ENCODE measurements at regions not wholly inside any gene's neighbourhood (a gene's known extent, or its start where the extent isn't known, plus 50 kb on each side); places are given as distances from the start of the nearest gene placed in this dataset.

GRCh38 chr10:43749940-43750552 lies 101.4 kb upstream of the ZNF32 start:
- TF ChIP-seq, protein P1, sequence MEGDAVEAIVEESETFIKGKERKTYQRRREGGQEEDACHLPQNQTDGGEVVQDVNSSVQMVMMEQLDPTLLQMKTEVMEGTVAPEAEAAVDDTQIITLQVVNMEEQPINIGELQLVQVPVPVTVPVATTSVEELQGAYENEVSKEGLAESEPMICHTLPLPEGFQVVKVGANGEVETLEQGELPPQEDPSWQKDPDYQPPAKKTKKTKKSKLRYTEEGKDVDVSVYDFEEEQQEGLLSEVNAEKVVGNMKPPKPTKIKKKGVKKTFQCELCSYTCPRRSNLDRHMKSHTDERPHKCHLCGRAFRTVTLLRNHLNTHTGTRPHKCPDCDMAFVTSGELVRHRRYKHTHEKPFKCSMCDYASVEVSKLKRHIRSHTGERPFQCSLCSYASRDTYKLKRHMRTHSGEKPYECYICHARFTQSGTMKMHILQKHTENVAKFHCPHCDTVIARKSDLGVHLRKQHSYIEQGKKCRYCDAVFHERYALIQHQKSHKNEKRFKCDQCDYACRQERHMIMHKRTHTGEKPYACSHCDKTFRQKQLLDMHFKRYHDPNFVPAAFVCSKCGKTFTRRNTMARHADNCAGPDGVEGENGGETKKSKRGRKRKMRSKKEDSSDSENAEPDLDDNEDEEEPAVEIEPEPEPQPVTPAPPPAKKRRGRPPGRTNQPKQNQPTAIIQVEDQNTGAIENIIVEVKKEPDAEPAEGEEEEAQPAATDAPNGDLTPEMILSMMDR (IDR thresholded peaks at IDR 0.05; ENCODE audit: low read length), result no peak
- TF ChIP-seq EZH2phosphoT487 (IDR thresholded peaks at IDR 0.05; ENCODE audit: low read length), result no peak
